Vagina (tissue), 2 donors: ENCODE measurements at regions not wholly inside any gene's neighbourhood (a gene's known extent, or its start where the extent isn't known, plus 50 kb on each side); places are given as distances from the start of the nearest gene placed in this dataset.

Source experiments
- POLR2A ChIP-seq, 2 donors: fragments of 450-650 bp; IDR thresholded peaks; one replicate each; pipeline ENCODE4 v1.6.1; 2017; ENCODE audit warnings: antibody characterized with exemption in 2 of 2, mild to moderate bottlenecking in 2 of 2, moderate library complexity in 2 of 2
- TF ChIP-seq, protein P1 (sequence below), 3 experiments: fragments of 450-650 bp in 2 of 3; fragments of 200-600 bp in 1 of 3; sonication (generic) in 1 of 3; IDR thresholded peaks; one replicate each; pipeline ENCODE4 v1.5.1; 2017 to 2019; ENCODE audit warnings: antibody characterized with exemption in 3 of 3, mild to moderate bottlenecking in 2 of 3, moderate library complexity in 2 of 3

- no peak for TF ChIP-seq POLR2A (IDR thresholded peaks at IDR 0.05)
- TF ChIP-seq, protein P1, sequence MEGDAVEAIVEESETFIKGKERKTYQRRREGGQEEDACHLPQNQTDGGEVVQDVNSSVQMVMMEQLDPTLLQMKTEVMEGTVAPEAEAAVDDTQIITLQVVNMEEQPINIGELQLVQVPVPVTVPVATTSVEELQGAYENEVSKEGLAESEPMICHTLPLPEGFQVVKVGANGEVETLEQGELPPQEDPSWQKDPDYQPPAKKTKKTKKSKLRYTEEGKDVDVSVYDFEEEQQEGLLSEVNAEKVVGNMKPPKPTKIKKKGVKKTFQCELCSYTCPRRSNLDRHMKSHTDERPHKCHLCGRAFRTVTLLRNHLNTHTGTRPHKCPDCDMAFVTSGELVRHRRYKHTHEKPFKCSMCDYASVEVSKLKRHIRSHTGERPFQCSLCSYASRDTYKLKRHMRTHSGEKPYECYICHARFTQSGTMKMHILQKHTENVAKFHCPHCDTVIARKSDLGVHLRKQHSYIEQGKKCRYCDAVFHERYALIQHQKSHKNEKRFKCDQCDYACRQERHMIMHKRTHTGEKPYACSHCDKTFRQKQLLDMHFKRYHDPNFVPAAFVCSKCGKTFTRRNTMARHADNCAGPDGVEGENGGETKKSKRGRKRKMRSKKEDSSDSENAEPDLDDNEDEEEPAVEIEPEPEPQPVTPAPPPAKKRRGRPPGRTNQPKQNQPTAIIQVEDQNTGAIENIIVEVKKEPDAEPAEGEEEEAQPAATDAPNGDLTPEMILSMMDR (IDR thresholded peaks at IDR 0.05), result no peak
Observed at GRCh38 chr13:108086678-108087077, 128.7 kb downstream of the LIG4 start.
